Testis (tissue), 2 donors: ENCODE measurements at regions not wholly inside any gene's neighbourhood (a gene's known extent, or its start where the extent isn't known, plus 50 kb on each side); places are given as distances from the start of the nearest gene placed in this dataset.

Source experiments
- CTCF ChIP-seq, 3 experiments: fragments of 450-650 bp in 2 of 3; fragments of 200-600 bp in 1 of 3; sonication (generic) in 1 of 3; IDR thresholded peaks; one replicate each; pipeline ENCODE4 v1.5.1; 2016 to 2019; ENCODE audit warnings: antibody characterized with exemption in 3 of 3, mild to moderate bottlenecking in 2 of 3, moderate library complexity in 1 of 3
- POLR2A ChIP-seq: fragments of 450-650 bp; IDR thresholded peaks from one replicate; pipeline ENCODE4 v1.6.1; 2017; ENCODE audit warnings: antibody characterized with exemption, mild to moderate bottlenecking, moderate library complexity

- no peak for TF ChIP-seq CTCF (IDR thresholded peaks at IDR 0.05)
- TF ChIP-seq POLR2A, result no peak
Observed at GRCh38 chr13:99884913-99885312, 86.7 kb downstream of the ZIC5 start.
